ENCODE measurements at regions not wholly inside any gene's neighbourhood (a gene's known extent, or its start where the extent isn't known, plus 50 kb on each side); places are given as distances from the start of the nearest gene placed in this dataset.

DNA sequence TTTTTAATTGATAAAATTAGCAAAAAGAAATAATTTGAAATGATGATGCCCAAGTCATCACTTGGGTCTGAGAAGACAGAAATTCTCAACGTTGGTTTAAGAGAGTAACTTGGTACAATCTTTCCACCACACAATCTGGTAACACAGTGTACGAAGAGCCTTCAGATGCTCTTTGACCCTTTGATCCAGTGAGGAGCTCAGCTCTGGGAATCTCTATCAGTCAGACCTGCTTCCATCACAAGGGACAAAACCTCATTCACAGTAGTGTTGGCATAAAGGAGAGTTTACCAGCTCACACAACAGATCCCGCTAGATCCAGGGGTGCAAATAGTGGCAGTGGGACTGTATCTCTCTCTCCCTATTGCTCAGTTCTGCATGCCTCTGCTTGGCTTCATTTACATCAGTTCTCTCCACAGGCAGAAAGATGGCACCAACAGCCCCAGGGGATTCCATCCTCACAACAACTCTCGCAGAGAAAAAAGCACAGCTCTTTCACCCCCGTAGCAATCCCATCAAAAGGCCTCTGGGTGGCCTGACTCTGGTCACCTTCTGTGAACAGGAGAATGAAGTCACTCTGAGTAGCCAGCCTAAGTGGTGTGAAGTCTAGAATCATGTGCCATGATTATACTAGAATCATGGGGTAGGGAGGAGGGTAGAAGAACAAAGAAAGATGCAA is 119.7 kb downstream of the ZNF281 start (continued):
- TF ChIP-seq, protein P1, sequence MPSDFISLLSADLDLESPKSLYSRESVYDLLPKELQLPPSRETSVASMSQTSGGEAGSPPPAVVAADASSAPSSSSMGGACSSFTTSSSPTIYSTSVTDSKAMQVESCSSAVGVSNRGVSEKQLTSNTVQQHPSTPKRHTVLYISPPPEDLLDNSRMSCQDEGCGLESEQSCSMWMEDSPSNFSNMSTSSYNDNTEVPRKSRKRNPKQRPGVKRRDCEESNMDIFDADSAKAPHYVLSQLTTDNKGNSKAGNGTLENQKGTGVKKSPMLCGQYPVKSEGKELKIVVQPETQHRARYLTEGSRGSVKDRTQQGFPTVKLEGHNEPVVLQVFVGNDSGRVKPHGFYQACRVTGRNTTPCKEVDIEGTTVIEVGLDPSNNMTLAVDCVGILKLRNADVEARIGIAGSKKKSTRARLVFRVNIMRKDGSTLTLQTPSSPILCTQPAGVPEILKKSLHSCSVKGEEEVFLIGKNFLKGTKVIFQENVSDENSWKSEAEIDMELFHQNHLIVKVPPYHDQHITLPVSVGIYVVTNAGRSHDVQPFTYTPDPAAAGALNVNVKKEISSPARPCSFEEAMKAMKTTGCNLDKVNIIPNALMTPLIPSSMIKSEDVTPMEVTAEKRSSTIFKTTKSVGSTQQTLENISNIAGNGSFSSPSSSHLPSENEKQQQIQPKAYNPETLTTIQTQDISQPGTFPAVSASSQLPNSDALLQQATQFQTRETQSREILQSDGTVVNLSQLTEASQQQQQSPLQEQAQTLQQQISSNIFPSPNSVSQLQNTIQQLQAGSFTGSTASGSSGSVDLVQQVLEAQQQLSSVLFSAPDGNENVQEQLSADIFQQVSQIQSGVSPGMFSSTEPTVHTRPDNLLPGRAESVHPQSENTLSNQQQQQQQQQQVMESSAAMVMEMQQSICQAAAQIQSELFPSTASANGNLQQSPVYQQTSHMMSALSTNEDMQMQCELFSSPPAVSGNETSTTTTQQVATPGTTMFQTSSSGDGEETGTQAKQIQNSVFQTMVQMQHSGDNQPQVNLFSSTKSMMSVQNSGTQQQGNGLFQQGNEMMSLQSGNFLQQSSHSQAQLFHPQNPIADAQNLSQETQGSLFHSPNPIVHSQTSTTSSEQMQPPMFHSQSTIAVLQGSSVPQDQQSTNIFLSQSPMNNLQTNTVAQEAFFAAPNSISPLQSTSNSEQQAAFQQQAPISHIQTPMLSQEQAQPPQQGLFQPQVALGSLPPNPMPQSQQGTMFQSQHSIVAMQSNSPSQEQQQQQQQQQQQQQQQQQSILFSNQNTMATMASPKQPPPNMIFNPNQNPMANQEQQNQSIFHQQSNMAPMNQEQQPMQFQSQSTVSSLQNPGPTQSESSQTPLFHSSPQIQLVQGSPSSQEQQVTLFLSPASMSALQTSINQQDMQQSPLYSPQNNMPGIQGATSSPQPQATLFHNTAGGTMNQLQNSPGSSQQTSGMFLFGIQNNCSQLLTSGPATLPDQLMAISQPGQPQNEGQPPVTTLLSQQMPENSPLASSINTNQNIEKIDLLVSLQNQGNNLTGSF (CRISPR knock-in tag; IDR thresholded peaks at IDR 0.05) = no peak
- TF ChIP-seq CBX5 (CRISPR knock-in tag; IDR thresholded peaks at IDR 0.05; ENCODE audit: borderline replicate concordance) (no peak), ATRX (CRISPR knock-in tag; IDR thresholded peaks at IDR 0.05; ENCODE audit: borderline replicate concordance) (no peak), SMAD3 (CRISPR knock-in tag; IDR thresholded peaks at IDR 0.05) (no peak), SP140L (CRISPR knock-in tag; IDR thresholded peaks at IDR 0.05; ENCODE audit: borderline replicate concordance) (no peak), TEAD3 (CRISPR knock-in tag; optimal IDR thresholded peaks at IDR 0.05; ENCODE audit: borderline replicate concordance) (no peak), HMGA1 (CRISPR knock-in tag; conservative IDR thresholded peaks at IDR 0.05) (no peak), SIX4 (CRISPR knock-in tag; IDR thresholded peaks at IDR 0.05) (no peak), ZNF816 (CRISPR knock-in tag; IDR thresholded peaks at IDR 0.05; ENCODE audit: borderline replicate concordance) (no peak), SAP130 (CRISPR knock-in tag; IDR thresholded peaks at IDR 0.05; ENCODE audit: low read depth) (no peak), BRD4 (CRISPR knock-in tag; IDR thresholded peaks at IDR 0.05) (no peak), ZNF7 (CRISPR knock-in tag; IDR thresholded peaks at IDR 0.05) (no peak)
- TF ChIP-seq, protein P2, sequence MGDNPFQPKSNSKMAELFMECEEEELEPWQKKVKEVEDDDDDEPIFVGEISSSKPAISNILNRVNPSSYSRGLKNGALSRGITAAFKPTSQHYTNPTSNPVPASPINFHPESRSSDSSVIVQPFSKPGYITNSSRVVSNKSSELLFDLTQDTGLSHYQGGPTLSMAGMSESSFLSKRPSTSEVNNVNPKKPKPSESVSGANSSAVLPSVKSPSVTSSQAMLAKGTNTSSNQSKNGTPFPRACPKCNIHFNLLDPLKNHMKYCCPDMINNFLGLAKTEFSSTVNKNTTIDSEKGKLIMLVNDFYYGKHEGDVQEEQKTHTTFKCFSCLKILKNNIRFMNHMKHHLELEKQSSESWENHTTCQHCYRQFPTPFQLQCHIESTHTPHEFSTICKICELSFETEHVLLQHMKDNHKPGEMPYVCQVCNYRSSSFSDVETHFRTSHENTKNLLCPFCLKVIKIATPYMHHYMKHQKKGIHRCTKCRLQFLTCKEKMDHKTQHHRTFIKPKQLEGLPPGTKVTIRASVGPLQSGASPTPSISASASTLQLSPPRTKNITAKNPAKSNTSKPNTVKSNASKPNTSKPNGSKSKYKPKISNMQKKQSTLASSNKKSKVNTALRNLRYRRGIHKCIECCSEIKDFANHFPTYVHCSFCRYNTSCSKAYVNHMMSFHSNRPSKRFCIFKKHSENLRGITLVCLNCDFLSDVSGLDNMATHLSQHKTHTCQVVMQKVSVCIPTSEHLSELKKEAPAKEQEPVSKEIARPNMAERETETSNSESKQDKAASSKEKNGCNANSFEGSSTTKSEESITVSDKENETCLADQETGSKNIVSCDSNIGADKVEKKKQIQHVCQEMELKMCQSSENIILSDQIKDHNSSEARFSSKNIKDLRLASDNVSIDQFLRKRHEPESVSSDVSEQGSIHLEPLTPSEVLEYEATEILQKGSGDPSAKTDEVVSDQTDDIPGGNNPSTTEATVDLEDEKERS (CRISPR knock-in tag; IDR thresholded peaks at IDR 0.05) = no peak
- TF ChIP-seq, protein P3, sequence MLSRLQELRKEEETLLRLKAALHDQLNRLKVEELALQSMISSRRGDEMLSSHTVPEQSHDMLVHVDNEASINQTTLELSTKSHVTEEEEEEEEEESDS (CRISPR knock-in tag; IDR thresholded peaks at IDR 0.05; ENCODE audit: borderline replicate concordance) = no peak
- TF ChIP-seq, protein P4, sequence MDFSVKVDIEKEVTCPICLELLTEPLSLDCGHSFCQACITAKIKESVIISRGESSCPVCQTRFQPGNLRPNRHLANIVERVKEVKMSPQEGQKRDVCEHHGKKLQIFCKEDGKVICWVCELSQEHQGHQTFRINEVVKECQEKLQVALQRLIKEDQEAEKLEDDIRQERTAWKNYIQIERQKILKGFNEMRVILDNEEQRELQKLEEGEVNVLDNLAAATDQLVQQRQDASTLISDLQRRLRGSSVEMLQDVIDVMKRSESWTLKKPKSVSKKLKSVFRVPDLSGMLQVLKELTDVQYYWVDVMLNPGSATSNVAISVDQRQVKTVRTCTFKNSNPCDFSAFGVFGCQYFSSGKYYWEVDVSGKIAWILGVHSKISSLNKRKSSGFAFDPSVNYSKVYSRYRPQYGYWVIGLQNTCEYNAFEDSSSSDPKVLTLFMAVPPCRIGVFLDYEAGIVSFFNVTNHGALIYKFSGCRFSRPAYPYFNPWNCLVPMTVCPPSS (IDR thresholded peaks at IDR 0.05) = no peak
- TF ChIP-seq, protein P5, sequence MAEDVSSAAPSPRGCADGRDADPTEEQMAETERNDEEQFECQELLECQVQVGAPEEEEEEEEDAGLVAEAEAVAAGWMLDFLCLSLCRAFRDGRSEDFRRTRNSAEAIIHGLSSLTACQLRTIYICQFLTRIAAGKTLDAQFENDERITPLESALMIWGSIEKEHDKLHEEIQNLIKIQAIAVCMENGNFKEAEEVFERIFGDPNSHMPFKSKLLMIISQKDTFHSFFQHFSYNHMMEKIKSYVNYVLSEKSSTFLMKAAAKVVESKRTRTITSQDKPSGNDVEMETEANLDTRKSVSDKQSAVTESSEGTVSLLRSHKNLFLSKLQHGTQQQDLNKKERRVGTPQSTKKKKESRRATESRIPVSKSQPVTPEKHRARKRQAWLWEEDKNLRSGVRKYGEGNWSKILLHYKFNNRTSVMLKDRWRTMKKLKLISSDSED (CRISPR knock-in tag; IDR thresholded peaks at IDR 0.05) = no peak
- TF ChIP-seq, protein P6, sequence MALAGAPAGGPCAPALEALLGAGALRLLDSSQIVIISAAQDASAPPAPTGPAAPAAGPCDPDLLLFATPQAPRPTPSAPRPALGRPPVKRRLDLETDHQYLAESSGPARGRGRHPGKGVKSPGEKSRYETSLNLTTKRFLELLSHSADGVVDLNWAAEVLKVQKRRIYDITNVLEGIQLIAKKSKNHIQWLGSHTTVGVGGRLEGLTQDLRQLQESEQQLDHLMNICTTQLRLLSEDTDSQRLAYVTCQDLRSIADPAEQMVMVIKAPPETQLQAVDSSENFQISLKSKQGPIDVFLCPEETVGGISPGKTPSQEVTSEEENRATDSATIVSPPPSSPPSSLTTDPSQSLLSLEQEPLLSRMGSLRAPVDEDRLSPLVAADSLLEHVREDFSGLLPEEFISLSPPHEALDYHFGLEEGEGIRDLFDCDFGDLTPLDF (CRISPR knock-in tag; IDR thresholded peaks at IDR 0.05) = no peak

Measured in HepG2 (cell line).